Right atrium auricular region (tissue), 2 donors: ENCODE measurements at regions not wholly inside any gene's neighbourhood (a gene's known extent, or its start where the extent isn't known, plus 50 kb on each side); places are given as distances from the start of the nearest gene placed in this dataset.
"Not testable (repeated sequence)": the region's sequence is repeated elsewhere in the genome, so short reads cannot be mapped to it uniquely, and the experiment has no call there.

ENCODE experiments used
- DNase-seq: peaks from one replicate; pipeline ENCODE4 v3.0.0-alpha.2; 2019; ENCODE audit warnings: low spot score
- H3K27ac ChIP-seq, 2 donors: fragments of 200-600 bp; sonication (generic); 1 replicate in 1 of 2; 2 replicates in 1 of 2; pipeline ENCODE4 v1.5.1; 2016 to 2019
- H3K27me3 ChIP-seq, 2 donors: fragments of 200-600 bp; sonication (generic); one replicate each; pipeline versions ENCODE4 v1.5.1 to v1.6.0; 2017 to 2019
- H3K36me3 ChIP-seq: fragments of 200-600 bp; sonication (generic); one replicate; pipeline ENCODE4 v1.5.1; 2016
- H3K4me1 ChIP-seq, 2 donors: fragments of 200-600 bp; sonication (generic); one replicate each; pipeline versions ENCODE4 v1.5.1 to v1.6.0; 2017 to 2019
- H3K4me3 ChIP-seq, 2 donors: fragments of 200-600 bp; sonication (generic); 1 replicate in 1 of 2; 2 replicates in 1 of 2; pipeline ENCODE4 v1.5.1; 2017 to 2019; ENCODE audit warnings: mild to moderate bottlenecking in 1 of 2, moderate library complexity in 1 of 2
- H3K9me3 ChIP-seq, 2 donors: fragments of 200-600 bp; sonication (generic); one replicate each; pipeline ENCODE4 v1.5.1; 2019
- TF ChIP-seq, protein P1 (sequence below), 2 donors: fragments of 200-600 bp; sonication (generic); IDR thresholded peaks; one replicate each; pipeline ENCODE4 v1.5.1; 2019; ENCODE audit warnings: antibody characterized with exemption in 2 of 2

DNA sequence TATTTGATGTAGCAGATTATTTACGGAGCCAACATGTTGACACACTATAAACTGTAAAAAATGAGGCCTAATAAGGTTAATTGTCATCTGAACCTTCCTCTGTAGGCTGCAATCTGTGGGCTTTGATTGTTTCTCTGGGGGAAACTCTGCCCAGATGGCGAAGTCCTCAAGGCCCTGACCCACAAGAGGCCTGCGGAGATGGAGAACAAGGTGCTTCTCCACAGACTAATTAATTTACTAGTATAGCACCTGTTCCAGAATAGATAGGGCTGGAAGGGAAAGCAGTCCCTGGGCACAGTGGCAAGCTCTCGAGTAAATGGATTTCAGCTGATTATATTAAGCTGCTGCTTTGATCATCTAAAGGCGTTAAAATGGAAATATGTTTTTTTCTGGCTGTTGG is 338.8 kb upstream of the DNAJC19 start:
- no peak for DNase-seq
- H3K36me3 ChIP-seq: no peaks in the 10 kb centered on the region
- TF ChIP-seq, protein P1, sequence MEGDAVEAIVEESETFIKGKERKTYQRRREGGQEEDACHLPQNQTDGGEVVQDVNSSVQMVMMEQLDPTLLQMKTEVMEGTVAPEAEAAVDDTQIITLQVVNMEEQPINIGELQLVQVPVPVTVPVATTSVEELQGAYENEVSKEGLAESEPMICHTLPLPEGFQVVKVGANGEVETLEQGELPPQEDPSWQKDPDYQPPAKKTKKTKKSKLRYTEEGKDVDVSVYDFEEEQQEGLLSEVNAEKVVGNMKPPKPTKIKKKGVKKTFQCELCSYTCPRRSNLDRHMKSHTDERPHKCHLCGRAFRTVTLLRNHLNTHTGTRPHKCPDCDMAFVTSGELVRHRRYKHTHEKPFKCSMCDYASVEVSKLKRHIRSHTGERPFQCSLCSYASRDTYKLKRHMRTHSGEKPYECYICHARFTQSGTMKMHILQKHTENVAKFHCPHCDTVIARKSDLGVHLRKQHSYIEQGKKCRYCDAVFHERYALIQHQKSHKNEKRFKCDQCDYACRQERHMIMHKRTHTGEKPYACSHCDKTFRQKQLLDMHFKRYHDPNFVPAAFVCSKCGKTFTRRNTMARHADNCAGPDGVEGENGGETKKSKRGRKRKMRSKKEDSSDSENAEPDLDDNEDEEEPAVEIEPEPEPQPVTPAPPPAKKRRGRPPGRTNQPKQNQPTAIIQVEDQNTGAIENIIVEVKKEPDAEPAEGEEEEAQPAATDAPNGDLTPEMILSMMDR (IDR thresholded peaks at IDR 0.05): no peak
- no peaks in the 10 kb centered on the region for H3K27me3 ChIP-seq
- no peak overlapping the region for H3K4me3 ChIP-seq
- no peak overlapping the region for H3K27ac ChIP-seq
- no peaks in the 10 kb centered on the region for H3K9me3 ChIP-seq
- no peaks in the 10 kb centered on the region for H3K4me1 ChIP-seq

GRCh38 chr3:181327349-181327748 is 337.8 kb upstream of the DNAJC19 start:
- Histone ChIP-seq H3K27ac (no peak overlapping the region), H3K4me3 (no peak overlapping the region), H3K27me3 (no peaks in the 10 kb centered on the region), H3K9me3 (no peaks in the 10 kb centered on the region), H3K36me3 (no peaks in the 10 kb centered on the region), H3K4me1 (no peaks in the 10 kb centered on the region)
- DNase-seq: no peak
- TF ChIP-seq, protein P1 (IDR thresholded peaks at IDR 0.05): no peak

DNA sequence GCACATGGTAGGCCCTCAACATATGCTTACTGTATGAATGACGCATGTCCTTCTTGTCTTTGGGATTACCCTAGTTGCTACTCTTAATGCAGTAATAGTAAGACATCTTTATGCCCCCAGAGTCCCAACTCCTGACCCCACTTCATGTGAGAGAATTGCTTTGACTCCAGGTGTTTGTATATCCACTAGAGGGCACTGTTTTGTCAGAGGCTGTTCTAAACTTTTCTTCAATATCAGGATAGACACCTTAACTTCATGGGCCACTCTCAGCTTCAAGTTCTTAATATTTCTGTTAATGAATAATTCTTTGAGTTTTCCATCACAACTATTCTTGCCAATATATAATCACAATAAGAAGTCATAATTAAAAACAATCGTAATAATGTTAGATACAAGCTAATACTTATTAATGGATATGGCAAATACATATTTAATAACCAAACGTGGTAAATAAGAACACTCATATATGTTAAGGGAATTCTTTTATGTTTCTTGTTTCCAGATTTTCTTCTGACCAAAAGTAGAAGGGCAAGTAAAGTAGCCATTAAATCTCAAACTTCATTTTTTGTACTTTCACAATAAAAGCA is 337.2 kb upstream of the DNAJC19 start:
- TF ChIP-seq, protein P1 (IDR thresholded peaks at IDR 0.05): peak; percentile 39 to 67
- no peaks in the 10 kb centered on the region for H3K36me3 ChIP-seq
- H3K4me1 ChIP-seq: no peaks in the 10 kb centered on the region
- DNase-seq: no peak
- no peak overlapping the region for H3K4me3 ChIP-seq
- no peak overlapping the region for H3K27ac ChIP-seq
- H3K27me3 ChIP-seq: no peaks in the 10 kb centered on the region
- no peaks in the 10 kb centered on the region for H3K9me3 ChIP-seq

DNA sequence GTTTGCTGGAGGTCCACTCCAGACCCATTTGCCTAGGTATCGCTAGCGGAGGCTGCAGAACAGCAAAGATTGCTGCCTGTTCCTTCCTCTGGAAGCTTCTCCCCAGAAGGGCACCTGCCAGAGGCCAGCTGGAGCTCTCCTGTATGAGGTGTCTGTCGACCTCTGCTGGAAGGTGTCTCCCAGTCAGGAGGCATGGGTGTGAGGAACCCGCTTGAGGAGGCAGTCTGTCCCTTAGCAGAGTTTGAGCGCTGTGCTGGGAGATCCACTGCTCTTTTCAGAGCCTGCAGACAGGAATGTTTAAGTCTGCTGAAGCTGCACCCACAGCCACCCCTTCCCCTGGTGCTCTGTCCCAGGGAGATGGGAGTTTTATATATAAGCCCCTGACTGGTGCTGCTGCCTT is 335.0 kb upstream of the DNAJC19 start:
- H3K9me3 ChIP-seq, H3K4me1 ChIP-seq, DNase-seq, H3K36me3 ChIP-seq, H3K27ac ChIP-seq, H3K4me3 ChIP-seq, H3K27me3 ChIP-seq: not testable (repeated sequence)

GRCh38 chr3:181318321-181318720 is 328.8 kb upstream of the DNAJC19 start:
- TF ChIP-seq, protein P1 (IDR thresholded peaks at IDR 0.05): no peak
- H3K9me3 ChIP-seq: no peaks in the 10 kb centered on the region
- DNase-seq: no peak
- no peak overlapping the region for H3K27ac ChIP-seq
- H3K4me1 ChIP-seq: no peaks in the 10 kb centered on the region
- no peak overlapping the region for H3K4me3 ChIP-seq
- H3K27me3 ChIP-seq: no peaks in the 10 kb centered on the region
- H3K36me3 ChIP-seq: no peaks in the 10 kb centered on the region

GRCh38 chr3:181317508-181317907 is 328.0 kb upstream of the DNAJC19 start:
- Histone ChIP-seq H3K4me1 (no peaks in the 10 kb centered on the region), H3K9me3 (no peaks in the 10 kb centered on the region), H3K36me3 (no peaks in the 10 kb centered on the region), H3K4me3 (no peak overlapping the region), H3K27ac (no peak overlapping the region), H3K27me3 (no peaks in the 10 kb centered on the region)
- TF ChIP-seq, protein P1 (IDR thresholded peaks at IDR 0.05): no peak
- DNase-seq: no peak
